ENCODE measurements at regions not wholly inside any gene's neighbourhood (a gene's known extent, or its start where the extent isn't known, plus 50 kb on each side); places are given as distances from the start of the nearest gene placed in this dataset.

GRCh38 chr5:85591311-85591710, 1026.4 kb upstream of the COX7C start:
- Histone ChIP-seq H3K27me3 (no peaks in the 10 kb centered on the region), H3K4me3 (no peak overlapping the region), H3K4me1 (no peaks in the 10 kb centered on the region), H3K9me3 (no peaks in the 10 kb centered on the region), H3K36me3 (no peaks in the 10 kb centered on the region), H3K27ac (no peak overlapping the region)
- 72 to 83% methylated on average over 3 of the region's 3 CpGs for WGBS, 2 donors
- no peak for DNase-seq
- ATAC-seq (ENCODE audit: low FRiP score in 2 of 2), result no peak
- TF ChIP-seq POLR2A (IDR thresholded peaks at IDR 0.05), result no peak
- no peak for TF ChIP-seq CTCF (IDR thresholded peaks at IDR 0.05)

GRCh38 chr5:85602843-85603242, 1014.9 kb upstream of the COX7C start:
- H3K27me3 ChIP-seq, result no peaks in the 10 kb centered on the region
- WGBS, 2 donors, result 91 to 92% methylated on average over 1 of the region's 1 CpG
- DNase-seq (no peak), ATAC-seq (ENCODE audit: low FRiP score in 2 of 2) (no peak)
- no peak overlapping the region for H3K4me3 ChIP-seq
- H3K9me3 ChIP-seq, result no peaks in the 10 kb centered on the region
- H3K36me3 ChIP-seq, result no peaks in the 10 kb centered on the region
- H3K4me1 ChIP-seq, result no peaks in the 10 kb centered on the region
- no peak overlapping the region for H3K27ac ChIP-seq
- TF ChIP-seq POLR2A (IDR thresholded peaks at IDR 0.05) (no peak), POLR2AphosphoS5 (IDR thresholded peaks at IDR 0.05) (no peak), CTCF (IDR thresholded peaks at IDR 0.05) (no peak), EP300 (IDR thresholded peaks at IDR 0.05) (no peak)

- no peaks in the 10 kb centered on the region for H3K36me3 ChIP-seq
- no peak overlapping the region for H3K4me3 ChIP-seq
- no peak overlapping the region for H3K27ac ChIP-seq
- ATAC-seq (ENCODE audit: low FRiP score in 2 of 2) (no peak), DNase-seq (no peak)
- no peaks in the 10 kb centered on the region for H3K27me3 ChIP-seq
- 79 to 94% methylated on average over 1 of the region's 1 CpG for WGBS, 2 donors
- H3K4me1 ChIP-seq, result no peaks in the 10 kb centered on the region
- no peaks in the 10 kb centered on the region for H3K9me3 ChIP-seq
- TF ChIP-seq EP300 (IDR thresholded peaks at IDR 0.05) (no peak), CTCF (IDR thresholded peaks at IDR 0.05) (no peak), POLR2A (IDR thresholded peaks at IDR 0.05) (no peak), POLR2AphosphoS5 (IDR thresholded peaks at IDR 0.05) (no peak)
These were observed 1013.4 kb upstream of the COX7C start for GRCh38 chr5:85604378-85604777.

DNA sequence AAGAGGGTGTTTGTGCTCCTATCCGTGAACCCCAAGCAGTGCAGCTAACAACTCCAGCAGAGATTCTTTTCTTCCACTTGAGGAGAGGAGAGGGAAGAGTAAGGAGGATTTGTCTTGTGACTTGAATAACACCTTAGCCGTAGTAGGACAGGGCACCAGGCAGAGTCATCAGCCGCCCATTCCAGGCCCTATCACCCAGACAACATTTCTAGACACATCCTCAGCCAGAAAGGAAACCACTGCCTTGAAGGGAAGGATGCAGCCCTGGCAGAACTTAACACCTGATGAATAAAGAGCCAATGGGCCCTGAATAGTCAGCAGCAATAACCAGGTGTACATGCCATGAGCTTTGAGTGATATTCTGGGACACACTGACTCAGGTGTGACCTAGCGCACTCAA, 1013.0 kb upstream of the COX7C start:
- H3K27me3 ChIP-seq, result no peaks in the 10 kb centered on the region
- DNase-seq (no peak), ATAC-seq (ENCODE audit: low FRiP score in 2 of 2) (no peak)
- WGBS, 2 donors, result 73 to 92% methylated on average over 4 of the region's 4 CpGs
- no peak for TF ChIP-seq EP300 (IDR thresholded peaks at IDR 0.05)
- TF ChIP-seq POLR2AphosphoS5 (IDR thresholded peaks at IDR 0.05), result no peak
- no peak for TF ChIP-seq POLR2A (IDR thresholded peaks at IDR 0.05)
- TF ChIP-seq CTCF (IDR thresholded peaks at IDR 0.05), result no peak
- no peak overlapping the region for H3K27ac ChIP-seq
- no peaks in the 10 kb centered on the region for H3K36me3 ChIP-seq
- H3K4me3 ChIP-seq, result no peak overlapping the region
- no peaks in the 10 kb centered on the region for H3K4me1 ChIP-seq
- H3K9me3 ChIP-seq, result no peaks in the 10 kb centered on the region

GRCh38 chr5:85605381-85605780, 1012.4 kb upstream of the COX7C start:
- H3K27ac ChIP-seq, result no peak overlapping the region
- no peak for ATAC-seq (ENCODE audit: low FRiP score in 2 of 2)
- no peaks in the 10 kb centered on the region for H3K27me3 ChIP-seq
- H3K4me1 ChIP-seq, result no peaks in the 10 kb centered on the region
- H3K36me3 ChIP-seq, result no peaks in the 10 kb centered on the region
- H3K9me3 ChIP-seq, result no peaks in the 10 kb centered on the region
- no peak for DNase-seq
- TF ChIP-seq POLR2A (IDR thresholded peaks at IDR 0.05), result no peak
- no peak for TF ChIP-seq POLR2AphosphoS5 (IDR thresholded peaks at IDR 0.05)
- H3K4me3 ChIP-seq, result no peak overlapping the region

Data from upper lobe of left lung (tissue), 6 donors.